22Rv1 (cell line): ENCODE measurements at regions not wholly inside any gene's neighbourhood (a gene's known extent, or its start where the extent isn't known, plus 50 kb on each side); places are given as distances from the start of the nearest gene placed in this dataset.

ENCODE experiments used
- H3K27ac ChIP-seq: fragments of 450-650 bp; 2 replicates; pipeline ENCODE4 v1.5.1; 2017
- ZFX ChIP-seq: fragments of 450-650 bp; IDR thresholded peaks from 2 replicates; pipeline ENCODE4 v1.6.1; 2017; ENCODE audit warnings: antibody characterized with exemption, borderline replicate concordance
- TF ChIP-seq, protein P1 (sequence below): fragments of 450-650 bp; IDR thresholded peaks from 2 replicates; pipeline ENCODE4 v1.5.1; 2017; ENCODE audit warnings: mild to moderate bottlenecking

- H3K27ac ChIP-seq: no peak overlapping the region
- TF ChIP-seq ZFX: no peak
- TF ChIP-seq, protein P1, sequence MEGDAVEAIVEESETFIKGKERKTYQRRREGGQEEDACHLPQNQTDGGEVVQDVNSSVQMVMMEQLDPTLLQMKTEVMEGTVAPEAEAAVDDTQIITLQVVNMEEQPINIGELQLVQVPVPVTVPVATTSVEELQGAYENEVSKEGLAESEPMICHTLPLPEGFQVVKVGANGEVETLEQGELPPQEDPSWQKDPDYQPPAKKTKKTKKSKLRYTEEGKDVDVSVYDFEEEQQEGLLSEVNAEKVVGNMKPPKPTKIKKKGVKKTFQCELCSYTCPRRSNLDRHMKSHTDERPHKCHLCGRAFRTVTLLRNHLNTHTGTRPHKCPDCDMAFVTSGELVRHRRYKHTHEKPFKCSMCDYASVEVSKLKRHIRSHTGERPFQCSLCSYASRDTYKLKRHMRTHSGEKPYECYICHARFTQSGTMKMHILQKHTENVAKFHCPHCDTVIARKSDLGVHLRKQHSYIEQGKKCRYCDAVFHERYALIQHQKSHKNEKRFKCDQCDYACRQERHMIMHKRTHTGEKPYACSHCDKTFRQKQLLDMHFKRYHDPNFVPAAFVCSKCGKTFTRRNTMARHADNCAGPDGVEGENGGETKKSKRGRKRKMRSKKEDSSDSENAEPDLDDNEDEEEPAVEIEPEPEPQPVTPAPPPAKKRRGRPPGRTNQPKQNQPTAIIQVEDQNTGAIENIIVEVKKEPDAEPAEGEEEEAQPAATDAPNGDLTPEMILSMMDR: no peak
Measured at GRCh38 chr20:30985386-30985785, 272.1 kb upstream of the DEFB115 start.
